Neural cell (in vitro differentiated cells): ENCODE measurements at regions not wholly inside any gene's neighbourhood (a gene's known extent, or its start where the extent isn't known, plus 50 kb on each side); places are given as distances from the start of the nearest gene placed in this dataset.

Source experiments
- EZH2 ChIP-seq: fragments of 200-600, 300-800 bp; shearing (Covaris generic), sonication (generic); IDR thresholded peaks from 2 replicates; pipeline ENCODE4 v1.6.1; 2014; ENCODE audit warnings: antibody characterized with exemption, low read length, borderline replicate concordance, mild to moderate bottlenecking; ENCODE audit not compliant: insufficient read depth, poor library complexity, severe bottlenecking
- POLR2AphosphoS5 ChIP-seq: IDR thresholded peaks from 2 replicates; pipeline ENCODE4 v1.6.1; 2012
- SMC3 ChIP-seq: fragments of 450-650 bp; conservative IDR thresholded peaks from 2 replicates; pipeline ENCODE4 v1.6.1; 2014; ENCODE audit warnings: antibody characterized with exemption, mild to moderate bottlenecking, moderate library complexity; ENCODE audit not compliant: poor library complexity
- TF ChIP-seq, protein P1 (sequence below): fragments of 450-650 bp; IDR thresholded peaks from 2 replicates; pipeline ENCODE4 v1.5.1; 2014; ENCODE audit warnings: antibody characterized with exemption, mild to moderate bottlenecking, moderate library complexity; ENCODE audit not compliant: poor library complexity, severe bottlenecking
- TF ChIP-seq, protein P2 (sequence below): IDR thresholded peaks from 2 replicates; pipeline ENCODE4 v1.6.1; 2012; ENCODE audit warnings: borderline replicate concordance

DNA sequence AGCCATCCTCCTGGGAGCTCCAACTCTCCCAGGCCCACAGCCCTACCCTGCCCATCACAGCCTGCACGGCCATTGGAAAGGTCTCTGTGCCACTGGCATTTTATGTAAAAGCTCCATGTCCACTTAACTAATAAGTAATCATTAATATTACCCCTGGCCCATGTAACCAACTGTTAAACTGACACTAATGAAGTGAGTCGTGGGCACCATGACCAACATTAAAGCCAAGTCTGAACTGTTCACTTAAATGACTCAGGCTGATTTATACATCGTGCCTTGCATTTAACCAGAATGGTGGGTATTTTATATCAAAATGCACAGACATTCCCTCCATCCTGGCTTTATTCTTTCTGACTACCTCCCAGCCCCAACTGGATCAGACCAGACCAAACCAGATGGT is 229.3 kb downstream of the SOX9 start:
- TF ChIP-seq, protein P1, sequence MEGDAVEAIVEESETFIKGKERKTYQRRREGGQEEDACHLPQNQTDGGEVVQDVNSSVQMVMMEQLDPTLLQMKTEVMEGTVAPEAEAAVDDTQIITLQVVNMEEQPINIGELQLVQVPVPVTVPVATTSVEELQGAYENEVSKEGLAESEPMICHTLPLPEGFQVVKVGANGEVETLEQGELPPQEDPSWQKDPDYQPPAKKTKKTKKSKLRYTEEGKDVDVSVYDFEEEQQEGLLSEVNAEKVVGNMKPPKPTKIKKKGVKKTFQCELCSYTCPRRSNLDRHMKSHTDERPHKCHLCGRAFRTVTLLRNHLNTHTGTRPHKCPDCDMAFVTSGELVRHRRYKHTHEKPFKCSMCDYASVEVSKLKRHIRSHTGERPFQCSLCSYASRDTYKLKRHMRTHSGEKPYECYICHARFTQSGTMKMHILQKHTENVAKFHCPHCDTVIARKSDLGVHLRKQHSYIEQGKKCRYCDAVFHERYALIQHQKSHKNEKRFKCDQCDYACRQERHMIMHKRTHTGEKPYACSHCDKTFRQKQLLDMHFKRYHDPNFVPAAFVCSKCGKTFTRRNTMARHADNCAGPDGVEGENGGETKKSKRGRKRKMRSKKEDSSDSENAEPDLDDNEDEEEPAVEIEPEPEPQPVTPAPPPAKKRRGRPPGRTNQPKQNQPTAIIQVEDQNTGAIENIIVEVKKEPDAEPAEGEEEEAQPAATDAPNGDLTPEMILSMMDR = no peak
- TF ChIP-seq EZH2 (no peak), SMC3 (no peak), POLR2AphosphoS5 (no peak)
- TF ChIP-seq, protein P2, sequence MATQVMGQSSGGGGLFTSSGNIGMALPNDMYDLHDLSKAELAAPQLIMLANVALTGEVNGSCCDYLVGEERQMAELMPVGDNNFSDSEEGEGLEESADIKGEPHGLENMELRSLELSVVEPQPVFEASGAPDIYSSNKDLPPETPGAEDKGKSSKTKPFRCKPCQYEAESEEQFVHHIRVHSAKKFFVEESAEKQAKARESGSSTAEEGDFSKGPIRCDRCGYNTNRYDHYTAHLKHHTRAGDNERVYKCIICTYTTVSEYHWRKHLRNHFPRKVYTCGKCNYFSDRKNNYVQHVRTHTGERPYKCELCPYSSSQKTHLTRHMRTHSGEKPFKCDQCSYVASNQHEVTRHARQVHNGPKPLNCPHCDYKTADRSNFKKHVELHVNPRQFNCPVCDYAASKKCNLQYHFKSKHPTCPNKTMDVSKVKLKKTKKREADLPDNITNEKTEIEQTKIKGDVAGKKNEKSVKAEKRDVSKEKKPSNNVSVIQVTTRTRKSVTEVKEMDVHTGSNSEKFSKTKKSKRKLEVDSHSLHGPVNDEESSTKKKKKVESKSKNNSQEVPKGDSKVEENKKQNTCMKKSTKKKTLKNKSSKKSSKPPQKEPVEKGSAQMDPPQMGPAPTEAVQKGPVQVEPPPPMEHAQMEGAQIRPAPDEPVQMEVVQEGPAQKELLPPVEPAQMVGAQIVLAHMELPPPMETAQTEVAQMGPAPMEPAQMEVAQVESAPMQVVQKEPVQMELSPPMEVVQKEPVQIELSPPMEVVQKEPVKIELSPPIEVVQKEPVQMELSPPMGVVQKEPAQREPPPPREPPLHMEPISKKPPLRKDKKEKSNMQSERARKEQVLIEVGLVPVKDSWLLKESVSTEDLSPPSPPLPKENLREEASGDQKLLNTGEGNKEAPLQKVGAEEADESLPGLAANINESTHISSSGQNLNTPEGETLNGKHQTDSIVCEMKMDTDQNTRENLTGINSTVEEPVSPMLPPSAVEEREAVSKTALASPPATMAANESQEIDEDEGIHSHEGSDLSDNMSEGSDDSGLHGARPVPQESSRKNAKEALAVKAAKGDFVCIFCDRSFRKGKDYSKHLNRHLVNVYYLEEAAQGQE = no peak
